OCI-LY3 (cell line): ENCODE measurements at regions not wholly inside any gene's neighbourhood (a gene's known extent, or its start where the extent isn't known, plus 50 kb on each side); places are given as distances from the start of the nearest gene placed in this dataset.

Source experiments
- EZH2phosphoT487 ChIP-seq: fragments of 200-600 bp; shearing (Covaris generic); IDR thresholded peaks from 2 replicates; pipeline ENCODE4 v1.6.1; 2018; ENCODE audit warnings: antibody characterized with exemption, mixed run types, low read depth
- TF ChIP-seq, protein P1 (sequence below): fragments of 200-600, 300-600 bp; sonication (generic); IDR thresholded peaks from 2 replicates; pipeline ENCODE4 v1.5.1; 2014; ENCODE audit warnings: antibody characterized with exemption, low read length, low read depth

DNA sequence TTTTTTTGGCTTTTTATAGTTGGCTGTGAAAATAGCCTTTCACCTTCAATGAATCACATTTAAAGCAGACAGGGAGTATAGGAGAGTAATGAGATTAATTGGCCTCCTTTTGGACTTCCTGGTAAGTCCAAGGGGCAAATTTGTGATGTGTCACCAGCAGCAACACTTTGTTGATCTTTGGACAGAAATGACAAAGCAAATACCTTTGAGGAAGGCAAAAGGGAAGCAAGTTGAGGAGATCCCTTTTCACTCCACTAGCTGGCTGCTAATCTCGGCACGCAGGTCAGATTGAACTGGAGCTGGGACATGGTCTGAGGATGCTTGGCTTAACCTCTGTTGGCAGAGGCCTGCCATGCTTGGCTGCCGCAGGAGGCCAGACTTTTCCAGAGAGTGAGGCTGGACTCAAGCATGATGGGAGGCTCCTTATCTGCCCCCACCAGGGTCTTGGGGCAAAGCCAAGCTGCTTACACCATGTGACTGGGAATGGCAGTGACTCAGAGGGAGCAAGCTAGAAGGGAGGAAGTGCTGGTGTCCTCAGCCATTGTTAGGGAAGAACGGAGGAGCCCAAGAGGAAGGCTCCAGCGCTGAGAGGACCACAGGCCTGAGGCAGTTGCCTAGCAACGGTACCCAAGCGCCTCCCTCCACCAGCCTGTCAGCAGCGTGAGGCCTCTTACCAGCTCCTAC, 174.5 kb upstream of the MAP1B start:
- TF ChIP-seq, protein P1, sequence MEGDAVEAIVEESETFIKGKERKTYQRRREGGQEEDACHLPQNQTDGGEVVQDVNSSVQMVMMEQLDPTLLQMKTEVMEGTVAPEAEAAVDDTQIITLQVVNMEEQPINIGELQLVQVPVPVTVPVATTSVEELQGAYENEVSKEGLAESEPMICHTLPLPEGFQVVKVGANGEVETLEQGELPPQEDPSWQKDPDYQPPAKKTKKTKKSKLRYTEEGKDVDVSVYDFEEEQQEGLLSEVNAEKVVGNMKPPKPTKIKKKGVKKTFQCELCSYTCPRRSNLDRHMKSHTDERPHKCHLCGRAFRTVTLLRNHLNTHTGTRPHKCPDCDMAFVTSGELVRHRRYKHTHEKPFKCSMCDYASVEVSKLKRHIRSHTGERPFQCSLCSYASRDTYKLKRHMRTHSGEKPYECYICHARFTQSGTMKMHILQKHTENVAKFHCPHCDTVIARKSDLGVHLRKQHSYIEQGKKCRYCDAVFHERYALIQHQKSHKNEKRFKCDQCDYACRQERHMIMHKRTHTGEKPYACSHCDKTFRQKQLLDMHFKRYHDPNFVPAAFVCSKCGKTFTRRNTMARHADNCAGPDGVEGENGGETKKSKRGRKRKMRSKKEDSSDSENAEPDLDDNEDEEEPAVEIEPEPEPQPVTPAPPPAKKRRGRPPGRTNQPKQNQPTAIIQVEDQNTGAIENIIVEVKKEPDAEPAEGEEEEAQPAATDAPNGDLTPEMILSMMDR: no peak
- no peak for TF ChIP-seq EZH2phosphoT487
